ENCODE measurements at regions not wholly inside any gene's neighbourhood (a gene's known extent, or its start where the extent isn't known, plus 50 kb on each side); places are given as distances from the start of the nearest gene placed in this dataset.

GRCh38 chr9:129354498-129354897 lies 176.4 kb upstream of the IER5L start:
- CTCF ChIA-PET: no interaction called here
- no peak for TF ChIP-seq CHD1 (IDR thresholded peaks at IDR 0.05; ENCODE audit: low read depth, low read length)
- no peak for TF ChIP-seq RAD21 (IDR thresholded peaks at IDR 0.05; ENCODE audit: low read length)
- TF ChIP-seq MXI1 (IDR thresholded peaks at IDR 0.05; ENCODE audit: borderline replicate concordance, low read depth, low read length): no peak
- no peak for TF ChIP-seq MAZ (IDR thresholded peaks at IDR 0.05; ENCODE audit: borderline replicate concordance, low read depth, low read length)
- no peak for TF ChIP-seq BHLHE40 (IDR thresholded peaks at IDR 0.05; ENCODE audit: low read depth, low read length)
- no peak for TF ChIP-seq SMC3 (IDR thresholded peaks at IDR 0.05; ENCODE audit: low read depth, low read length)
- no peak for TF ChIP-seq CEBPB (IDR thresholded peaks at IDR 0.05; ENCODE audit: low read depth, low read length)
- no peak for TF ChIP-seq USF2 (IDR thresholded peaks at IDR 0.05; ENCODE audit: low read depth, low read length)

More at GRCh38 chr9:129354498-129354897, 176.4 kb upstream of the IER5L start:
- H2AK9ac ChIP-seq (replicated peaks; ENCODE audit: low read depth, low read length, poor library complexity): peak overlapping the region; percentile 65
- no peaks in the 10 kb centered on the region for H3K9me1 ChIP-seq (ENCODE audit: insufficient read depth, low read length)
- in situ Hi-C loops (cut with MboI; ENCODE audit: low sequenced_read_pairs): no loop called here
- WGBS, 2 experiments (ENCODE audit: extremely low coverage in 2 of 2, insufficient read length in 1 of 2): 84% methylated on average over 5 of the region's 7 CpGs; no CpG with 5 or more reads in 1 of the 2 experiments
- BruUV-seq (replicated peaks): no TSS peak
- H4K91ac ChIP-seq (ENCODE audit: insufficient read depth, low read depth, low read length): no peak overlapping the region
- no peak overlapping the region for H3K14ac ChIP-seq (replicated peaks; ENCODE audit: low read depth, low read length)
- H3K4ac ChIP-seq (ENCODE audit: low read depth, low read length): no peak overlapping the region
- H2BK20ac ChIP-seq (ENCODE audit: low read depth, low read length): no peak overlapping the region
- no peak overlapping the region for H2AK5ac ChIP-seq (ENCODE audit: low read depth, low read length)
- H3K23ac ChIP-seq (ENCODE audit: low read depth, low read length): no peak overlapping the region
- no peak overlapping the region for H4K8ac ChIP-seq (ENCODE audit: low read depth in 2 of 2, low read length in 2 of 2)
- dilution Hi-C loops (cut with HindIII; ENCODE audit: low sequenced_read_pairs, unreplicated experiment): no loop called here
- H3K79me1 ChIP-seq (ENCODE audit: low read depth in 1 of 2, low read length in 2 of 2): no peaks in the 10 kb centered on the region
- DNase-seq: no peak
- no peaks in the 10 kb centered on the region for H4K20me1 ChIP-seq (ENCODE audit: insufficient read depth, low read length)
- H4K5ac ChIP-seq (ENCODE audit: low read depth, low read length): no peak overlapping the region
- no peak overlapping the region for H2BK5ac ChIP-seq (ENCODE audit: low read depth, low read length, poor library complexity, severe bottlenecking)
- ATAC-seq (ENCODE audit: low read depth): no peak
- no peak overlapping the region for H3K4me3 ChIP-seq (ENCODE audit: insufficient read depth, low read depth, low read length)
- H2AFZ ChIP-seq (replicated peaks; ENCODE audit: low read length, poor library complexity): no peak overlapping the region
- no peak overlapping the region for H3K27ac ChIP-seq (ENCODE audit: insufficient read depth, low read length)
- H3K18ac ChIP-seq (ENCODE audit: low read depth, low read length): no peak overlapping the region
- H3K4me1 ChIP-seq (ENCODE audit: control insufficient read depth, insufficient read depth, low read length): peaks cover 15% of the 10 kb centered on the region; the same call in 1 of the 2 replicates
- H3K27me3 ChIP-seq (ENCODE audit: control insufficient read depth, insufficient read depth, low read length): no peaks in the 10 kb centered on the region
- peaks cover 7% of the 10 kb centered on the region for H3K9me3 ChIP-seq (ENCODE audit: control insufficient read depth, insufficient read depth, low read length)
- no peak overlapping the region for H2BK15ac ChIP-seq (ENCODE audit: low read depth, low read length)
- intact Hi-C loops (cut with micrococcal nuclease): no loop called here
- H2BK120ac ChIP-seq (ENCODE audit: low read depth, low read length): no peak overlapping the region
- no peaks in the 10 kb centered on the region for H3K36me3 ChIP-seq (ENCODE audit: control insufficient read depth, insufficient read depth, low read length)
- no peak overlapping the region for H3K4me2 ChIP-seq (ENCODE audit: low read depth, low read length)
- H3K9ac ChIP-seq (ENCODE audit: low read depth, low read length): no peak overlapping the region
- no peak overlapping the region for H3K56ac ChIP-seq (ENCODE audit: extremely low read depth, insufficient read depth, low read length)
- POLR2A ChIA-PET (ENCODE audit: unreplicated experiment): no interaction called here
